GM12878 (cell line): ENCODE measurements at regions not wholly inside any gene's neighbourhood (a gene's known extent, or its start where the extent isn't known, plus 50 kb on each side); places are given as distances from the start of the nearest gene placed in this dataset.

Experiments used
- BCL3 ChIP-seq: IDR thresholded peaks from 2 replicates; pipeline ENCODE4 v1.6.1; 2011; ENCODE audit warnings: borderline replicate concordance, low read depth, mild to moderate bottlenecking, moderate library complexity, low read length; ENCODE audit not compliant: insufficient read depth, poor library complexity, severe bottlenecking
- BRCA1 ChIP-seq: IDR thresholded peaks from 2 replicates; pipeline ENCODE4 v1.6.1; 2011; ENCODE audit warnings: low read depth, low read length, improper control_type of control experiment
- CBFB ChIP-seq: IDR thresholded peaks from 2 replicates; pipeline ENCODE4 v1.6.1; 2016; ENCODE audit warnings: antibody characterized with exemption, low read depth
- CTCF ChIP-seq, 3 experiments: IDR thresholded peaks in 2 of 3; conservative IDR thresholded peaks in 1 of 3; 2 replicates each; pipeline ENCODE4 v1.5.1; 2011; ENCODE audit warnings: low read depth in 3 of 3, low read length in 3 of 3, mild to moderate bottlenecking in 3 of 3, control low read depth in 2 of 3, moderate library complexity in 2 of 3, inconsistent platforms in 1 of 3, mixed read lengths in 1 of 3; ENCODE audit not compliant: control insufficient read depth in 2 of 3, insufficient read depth in 1 of 3; ENCODE audit errors: extremely low read depth in 1 of 3
- ESRRA ChIP-seq: IDR thresholded peaks from 2 replicates; pipeline ENCODE4 v1.6.1; 2012; ENCODE audit warnings: mild to moderate bottlenecking, low read length, improper control_type of control experiment
- MXI1 ChIP-seq: fragments of 150-350 bp; IDR thresholded peaks from 2 replicates; pipeline ENCODE4 v1.6.1; 2011; ENCODE audit warnings: low read depth, mild to moderate bottlenecking, inconsistent platforms, low read length, improper control_type of control experiment
- NKRF ChIP-seq: fragments of 450-650 bp; conservative IDR thresholded peaks from 2 replicates; pipeline ENCODE4 v1.6.1; 2017; ENCODE audit warnings: mild to moderate bottlenecking, moderate library complexity
- PML ChIP-seq: IDR thresholded peaks from 2 replicates; pipeline ENCODE4 v1.6.1; 2012; ENCODE audit warnings: low read length, inconsistent platforms
- POLR2A ChIP-seq: IDR thresholded peaks from 2 replicates; pipeline ENCODE4 v1.6.1; 2011; ENCODE audit warnings: low read depth, mild to moderate bottlenecking, low read length
- RFX5 ChIP-seq: IDR thresholded peaks from 2 replicates; pipeline ENCODE4 v1.6.1; 2011; ENCODE audit warnings: low read depth, low read length, improper control_type of control experiment
- YY1 ChIP-seq: IDR thresholded peaks from 2 replicates; pipeline ENCODE4 v1.6.1; 2011; ENCODE audit warnings: low read depth, mild to moderate bottlenecking, low read length

GRCh38 chr18:78619854-78620253 lies 359.8 kb upstream of the SALL3 start:
- TF ChIP-seq POLR2A = no peak
- TF ChIP-seq CTCF (IDR thresholded peaks at IDR 0.05 in 2 of 3, conservative IDR thresholded peaks at IDR 0.05 in 1 of 3; ENCODE audit: control insufficient read depth in 2 of 3, extremely low read depth in 1 of 3, insufficient read depth in 1 of 3, low read depth in 3 of 3, low read length in 3 of 3) = no peak
- TF ChIP-seq MXI1 = no peak
- no peak for TF ChIP-seq RFX5
- TF ChIP-seq NKRF = no peak
- TF ChIP-seq PML = no peak
- no peak for TF ChIP-seq YY1
- no peak for TF ChIP-seq CBFB
- no peak for TF ChIP-seq BCL3
- TF ChIP-seq ESRRA = no peak
- TF ChIP-seq BRCA1 = no peak
